HEK293 (cell line): ENCODE measurements at regions not wholly inside any gene's neighbourhood (a gene's known extent, or its start where the extent isn't known, plus 50 kb on each side); places are given as distances from the start of the nearest gene placed in this dataset.

Source experiments
- ZBTB7A ChIP-seq: fragments of 450-650 bp; formaldehyde crosslinking; IDR thresholded peaks from 2 replicates; pipeline ENCODE4 v1.5.1; 2016; ENCODE audit warnings: low read depth, missing biosample characterization, missing genetic modification characterization
- ZNF416 ChIP-seq: fragments of 450-650 bp; formaldehyde crosslinking; IDR thresholded peaks from 2 replicates; pipeline ENCODE4 v1.5.1; 2016; ENCODE audit warnings: missing biosample characterization, missing genetic modification characterization
- TF ChIP-seq, protein P1 (sequence below): fragments of 450-650 bp; formaldehyde crosslinking; IDR thresholded peaks from 2 replicates; pipeline ENCODE4 v1.5.1; 2016; ENCODE audit warnings: missing biosample characterization, missing genetic modification characterization

DNA sequence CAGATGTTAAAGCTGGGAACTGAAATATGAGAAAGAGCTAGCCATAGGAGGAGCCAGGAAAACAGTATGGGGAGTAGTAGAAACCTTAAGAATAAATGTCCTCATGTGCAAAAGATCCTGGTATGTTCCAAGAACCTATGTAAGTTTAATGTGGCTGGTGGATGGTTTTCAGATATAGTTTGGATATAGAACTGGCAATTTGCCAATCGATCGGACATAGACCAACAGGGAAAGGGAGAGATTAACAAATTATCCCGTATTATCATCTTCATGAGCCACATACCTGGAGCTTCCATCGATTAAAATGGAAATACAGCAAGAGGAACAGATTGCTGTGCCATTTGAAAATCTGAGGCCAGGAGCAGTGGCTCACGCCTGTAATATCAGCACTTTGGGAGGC is 388.7 kb downstream of the PRELID2 start:
- TF ChIP-seq, protein P1, sequence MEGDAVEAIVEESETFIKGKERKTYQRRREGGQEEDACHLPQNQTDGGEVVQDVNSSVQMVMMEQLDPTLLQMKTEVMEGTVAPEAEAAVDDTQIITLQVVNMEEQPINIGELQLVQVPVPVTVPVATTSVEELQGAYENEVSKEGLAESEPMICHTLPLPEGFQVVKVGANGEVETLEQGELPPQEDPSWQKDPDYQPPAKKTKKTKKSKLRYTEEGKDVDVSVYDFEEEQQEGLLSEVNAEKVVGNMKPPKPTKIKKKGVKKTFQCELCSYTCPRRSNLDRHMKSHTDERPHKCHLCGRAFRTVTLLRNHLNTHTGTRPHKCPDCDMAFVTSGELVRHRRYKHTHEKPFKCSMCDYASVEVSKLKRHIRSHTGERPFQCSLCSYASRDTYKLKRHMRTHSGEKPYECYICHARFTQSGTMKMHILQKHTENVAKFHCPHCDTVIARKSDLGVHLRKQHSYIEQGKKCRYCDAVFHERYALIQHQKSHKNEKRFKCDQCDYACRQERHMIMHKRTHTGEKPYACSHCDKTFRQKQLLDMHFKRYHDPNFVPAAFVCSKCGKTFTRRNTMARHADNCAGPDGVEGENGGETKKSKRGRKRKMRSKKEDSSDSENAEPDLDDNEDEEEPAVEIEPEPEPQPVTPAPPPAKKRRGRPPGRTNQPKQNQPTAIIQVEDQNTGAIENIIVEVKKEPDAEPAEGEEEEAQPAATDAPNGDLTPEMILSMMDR (tag by site-specific recombination) = no peak
- TF ChIP-seq ZBTB7A (no peak), ZNF416 (tag by site-specific recombination) (no peak)
